Stimulated activated CD4-positive, alpha-beta T cell treated with anti-CD3 and anti-CD28 coated beads, Interleukin-4, amount 100 ng/mL, for 24 hours (primary cell): ENCODE measurements at regions not wholly inside any gene's neighbourhood (a gene's known extent, or its start where the extent isn't known, plus 50 kb on each side); places are given as distances from the start of the nearest gene placed in this dataset.
"Not testable (repeated sequence)": the region's sequence is repeated elsewhere in the genome, so short reads cannot be mapped to it uniquely, and the experiment has no call there.

ENCODE experiments used
- DNase-seq: peaks from one replicate; pipeline ENCODE4 v3.0.0-alpha.2; 2020

DNA sequence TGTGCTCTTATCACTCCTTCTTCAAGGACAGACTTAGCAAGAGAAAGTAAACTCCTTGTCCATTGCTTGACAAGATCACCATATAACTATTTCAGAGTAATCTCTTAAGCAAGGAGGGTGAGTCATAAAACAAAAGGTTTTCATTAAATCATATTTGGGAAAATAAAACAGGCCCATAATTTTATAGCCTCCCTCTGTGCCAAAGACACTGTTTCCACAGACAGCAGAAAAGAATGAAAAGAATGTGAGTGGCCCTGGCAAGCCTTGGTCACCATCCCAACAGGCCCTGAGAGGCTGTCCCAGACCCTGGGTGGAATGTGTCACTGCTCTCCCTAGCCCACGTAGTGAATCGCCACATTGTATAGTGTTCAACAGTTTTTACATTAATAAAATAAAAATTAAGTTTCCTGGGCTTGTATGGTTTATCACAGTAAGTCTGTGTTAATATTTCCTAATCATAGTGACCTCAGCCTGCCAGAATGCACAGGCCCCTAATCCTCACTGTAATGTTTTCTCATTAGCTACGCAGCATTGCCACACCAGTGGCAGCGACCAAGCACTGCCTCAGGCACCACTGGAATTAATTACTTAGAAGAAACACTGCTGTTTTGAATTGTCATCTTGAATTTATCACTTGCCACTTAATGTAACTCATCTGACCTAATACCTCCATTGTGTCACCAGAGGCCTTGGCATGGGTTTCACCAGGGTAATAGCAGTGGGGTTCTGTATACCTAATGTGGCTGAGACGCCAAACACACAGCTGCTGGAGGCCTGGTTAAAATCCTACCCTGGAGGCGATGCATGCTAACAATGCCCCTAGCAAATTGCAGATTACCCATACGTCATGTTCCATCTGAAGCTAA, 401.9 kb downstream of the LNPK start:
- DNase-seq, result no peak

DNA sequence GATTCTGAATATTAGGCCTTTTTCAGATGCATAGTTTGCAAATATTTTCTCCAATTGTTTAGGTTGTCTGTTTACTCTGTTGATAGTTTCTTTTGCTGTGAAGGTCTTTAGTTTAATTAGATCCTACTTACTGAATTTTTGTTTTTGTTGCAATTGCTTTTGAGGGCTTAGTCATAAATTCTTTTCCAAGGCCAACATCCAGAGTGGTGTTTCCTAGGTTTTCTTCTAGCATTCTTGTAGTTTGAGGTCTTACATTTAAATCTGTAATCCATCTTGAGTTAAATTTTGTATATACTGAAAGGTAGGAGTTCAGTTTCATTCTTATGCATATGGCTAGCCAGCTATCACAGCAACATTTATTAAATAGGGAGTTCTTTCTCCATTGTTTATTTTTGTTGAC, 404.8 kb downstream of the LNPK start:
- DNase-seq, result no peak

DNA sequence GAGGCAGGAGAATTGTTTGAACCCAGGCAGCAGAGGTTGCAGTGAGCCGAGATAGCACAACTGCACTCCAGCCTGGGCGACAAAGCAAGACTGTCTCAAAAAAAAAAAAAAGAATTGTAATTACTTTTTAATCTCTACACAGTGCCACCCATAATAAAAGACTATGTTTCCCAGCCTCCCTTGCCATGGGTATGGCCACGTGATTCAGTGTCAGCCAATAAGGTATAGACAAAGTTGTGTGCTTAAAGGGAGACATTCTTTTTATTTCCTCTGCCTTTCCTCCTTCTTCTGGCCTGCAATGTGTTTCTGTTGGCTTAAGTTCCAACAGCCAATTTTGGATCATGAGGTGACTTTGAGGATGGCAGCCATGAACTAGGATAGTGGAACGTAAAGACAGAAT, 406.9 kb downstream of the LNPK start:
- DNase-seq, result no peak

DNA sequence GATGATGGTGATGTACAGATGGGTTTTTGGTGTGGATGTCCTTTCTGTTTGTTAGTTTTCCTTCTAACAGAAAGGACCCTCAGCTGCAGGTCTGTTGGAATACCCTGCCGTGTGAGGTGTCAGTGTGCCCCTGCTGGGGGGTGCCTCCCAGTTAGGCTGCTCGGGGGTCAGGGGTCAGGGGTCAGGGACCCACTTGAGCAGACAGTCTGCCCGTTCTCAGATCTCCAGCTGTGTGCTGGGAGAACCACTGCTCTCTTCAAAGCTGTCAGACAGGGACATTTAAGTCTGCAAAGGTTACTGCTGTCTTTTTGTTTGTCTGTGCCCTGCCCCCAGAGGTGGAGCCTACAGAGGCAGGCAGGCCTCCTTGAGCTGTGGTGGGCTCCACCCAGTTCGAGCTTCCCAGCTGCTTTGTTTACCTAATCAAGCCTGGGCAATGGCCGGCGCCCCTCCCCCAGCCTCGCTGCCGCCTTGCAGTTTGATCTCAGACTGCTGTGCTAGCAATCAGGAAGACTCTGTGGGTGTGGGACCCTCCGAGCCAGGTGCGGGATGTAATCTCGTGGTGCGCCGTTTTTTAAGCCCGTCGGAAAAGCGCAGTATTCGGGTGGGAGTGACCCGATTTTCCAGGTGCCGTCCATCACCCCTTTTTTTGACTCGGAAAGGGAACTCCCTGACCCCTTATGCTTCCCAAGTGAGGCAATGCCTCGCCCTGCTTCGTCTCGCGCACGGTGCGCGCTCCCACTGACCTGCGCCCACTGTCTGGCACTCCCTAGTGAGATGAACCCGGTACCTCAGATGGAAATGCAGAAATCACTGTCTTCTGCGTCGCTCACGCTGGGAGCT, 408.2 kb downstream of the LNPK start:
- not testable (repeated sequence) for DNase-seq

DNA sequence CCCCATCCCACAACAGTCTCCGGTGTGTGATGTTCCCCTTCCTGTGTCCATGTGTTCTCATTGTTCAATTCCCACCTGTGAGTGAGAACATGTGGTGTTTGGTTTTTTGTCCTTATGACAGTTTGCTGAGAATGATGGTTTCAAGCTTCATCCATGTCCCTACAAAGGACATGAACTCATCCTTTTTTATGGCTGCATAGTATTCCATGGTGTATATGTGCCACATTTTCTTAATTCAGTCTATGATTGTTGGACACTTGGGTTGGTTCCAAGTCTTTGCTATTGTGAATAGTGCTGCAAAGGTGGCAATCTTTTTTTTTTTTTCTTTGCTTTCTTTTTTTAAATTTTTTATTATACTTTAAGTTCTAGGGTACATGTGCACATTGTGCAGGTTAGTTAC, 406.7 kb upstream of the ATP5MC3 start:
- DNase-seq, result not testable (repeated sequence)

DNA sequence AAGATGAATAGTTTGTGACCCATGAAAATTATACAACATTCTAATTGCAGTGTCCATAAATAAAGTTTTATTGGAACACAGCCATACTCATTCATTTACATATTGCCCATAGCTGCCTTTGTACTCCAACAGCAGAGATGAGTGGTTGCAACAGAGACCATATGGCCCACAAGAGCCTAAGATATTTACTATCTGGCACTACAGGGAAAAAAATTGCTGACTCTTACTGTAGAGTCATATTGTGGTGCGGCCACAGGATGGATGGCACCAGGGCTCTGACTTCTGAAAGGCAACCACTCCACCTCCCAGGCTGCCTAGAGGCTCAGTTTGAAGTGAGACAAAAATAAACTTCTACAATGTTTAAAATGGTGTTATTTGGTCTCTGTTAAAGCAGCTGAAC, 404.0 kb upstream of the ATP5MC3 start:
- no peak for DNase-seq

DNA sequence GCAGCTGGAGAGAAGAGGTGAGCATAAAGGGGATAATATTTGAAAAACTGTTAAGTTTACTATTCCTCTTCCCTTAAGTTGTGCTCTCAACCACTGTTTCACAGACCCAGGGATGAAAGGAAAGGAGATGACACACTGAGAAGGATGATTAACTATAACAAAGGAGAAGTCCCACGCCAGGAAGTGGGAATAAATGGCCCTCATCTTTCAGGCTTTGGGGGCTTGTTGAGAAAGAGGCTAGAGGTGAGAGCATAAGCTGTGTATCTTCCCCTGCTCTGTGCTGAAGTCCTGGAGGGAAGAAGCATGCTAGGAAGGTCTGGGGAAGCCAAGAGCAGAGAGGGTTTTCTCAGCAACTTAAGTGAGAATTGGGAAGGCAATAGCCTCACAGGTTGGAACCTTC, 399.1 kb upstream of the ATP5MC3 start:
- no peak for DNase-seq

DNA sequence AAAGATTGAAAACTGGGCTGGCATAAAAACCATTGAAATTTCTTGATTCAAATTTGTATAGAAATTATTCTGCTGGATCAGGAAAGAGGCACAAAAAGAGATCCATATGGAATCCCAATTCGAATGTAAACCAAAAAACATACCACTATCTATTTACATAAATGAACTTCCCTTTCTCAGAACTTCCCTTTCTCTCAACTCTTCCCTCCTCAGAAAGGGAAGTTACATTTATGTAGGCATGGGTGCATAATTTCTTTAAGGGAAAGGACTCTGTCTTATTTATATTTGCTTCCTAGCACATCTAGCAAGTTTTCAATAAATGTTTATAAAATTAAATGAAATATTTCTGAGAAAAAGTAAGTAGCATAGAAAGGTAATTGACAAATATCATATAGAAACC, 398.1 kb upstream of the ATP5MC3 start:
- DNase-seq, result no peak

DNA sequence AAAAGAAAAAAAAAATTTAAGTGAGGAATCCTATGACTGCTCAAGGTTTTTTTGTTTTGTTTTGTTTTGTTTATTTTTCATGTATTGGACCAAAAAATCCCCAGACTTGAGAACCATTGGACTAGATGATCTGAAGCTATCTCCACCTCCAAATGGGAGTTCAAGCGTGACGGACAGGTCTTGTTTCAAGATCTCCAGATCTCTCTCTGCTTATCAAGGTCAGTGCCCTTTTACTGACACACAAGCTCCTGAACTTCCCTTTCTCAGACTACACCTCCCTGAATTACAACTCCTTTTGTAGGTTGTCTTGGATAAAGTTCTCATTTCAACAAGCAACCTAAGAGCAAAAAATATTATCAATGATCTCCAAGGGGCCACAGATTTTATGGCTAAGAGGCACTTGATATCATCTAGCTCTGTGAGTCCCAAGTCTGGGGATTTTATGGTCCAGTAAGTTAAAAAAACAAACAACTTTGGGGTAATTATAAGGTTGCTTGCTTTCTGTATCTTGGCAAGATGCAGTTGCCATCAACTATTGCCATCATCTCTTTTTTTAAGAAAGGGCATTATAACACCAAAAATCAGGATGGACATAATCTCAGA, 396.0 kb upstream of the ATP5MC3 start:
- DNase-seq, result no peak

DNA sequence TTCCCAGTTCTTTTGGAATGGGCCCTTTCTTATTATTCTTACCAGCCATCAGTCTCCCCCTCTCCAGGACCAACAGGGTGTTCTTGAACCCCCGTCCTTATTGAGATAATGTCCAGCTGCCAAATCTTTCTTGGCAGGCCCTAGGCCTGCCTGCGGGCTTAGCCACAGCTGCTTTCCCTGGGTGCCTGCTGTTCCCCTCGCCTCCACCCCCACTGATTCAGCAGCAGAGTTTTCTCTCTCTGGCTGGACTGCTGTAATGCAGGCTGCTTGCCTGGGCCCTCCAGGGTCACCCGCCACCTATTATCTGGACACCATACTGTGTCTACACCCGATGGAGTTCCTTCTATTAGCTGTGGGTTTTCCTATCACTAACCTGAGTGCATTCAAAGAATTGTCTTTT, 395.4 kb upstream of the ATP5MC3 start:
- no peak for DNase-seq

DNA sequence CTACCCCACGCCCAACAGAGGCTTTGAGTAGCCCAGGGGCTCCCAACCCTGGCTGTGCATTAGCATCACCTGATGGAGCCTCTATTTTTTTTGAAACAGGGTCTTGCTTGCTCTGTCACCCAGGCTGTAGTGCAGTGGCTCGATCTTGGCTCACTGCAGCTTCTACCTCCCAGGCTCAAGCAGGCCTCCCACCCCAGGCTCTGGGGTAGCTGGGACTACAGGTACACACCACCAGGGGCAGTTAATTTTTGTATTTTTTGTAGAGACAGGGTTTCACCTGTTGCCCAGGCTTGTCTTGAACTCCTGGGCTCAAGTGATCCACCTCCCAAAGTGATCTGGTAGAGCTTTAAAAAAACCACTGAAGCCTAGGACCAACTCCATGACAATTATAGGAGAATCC, 394.8 kb upstream of the ATP5MC3 start:
- DNase-seq, result no peak

DNA sequence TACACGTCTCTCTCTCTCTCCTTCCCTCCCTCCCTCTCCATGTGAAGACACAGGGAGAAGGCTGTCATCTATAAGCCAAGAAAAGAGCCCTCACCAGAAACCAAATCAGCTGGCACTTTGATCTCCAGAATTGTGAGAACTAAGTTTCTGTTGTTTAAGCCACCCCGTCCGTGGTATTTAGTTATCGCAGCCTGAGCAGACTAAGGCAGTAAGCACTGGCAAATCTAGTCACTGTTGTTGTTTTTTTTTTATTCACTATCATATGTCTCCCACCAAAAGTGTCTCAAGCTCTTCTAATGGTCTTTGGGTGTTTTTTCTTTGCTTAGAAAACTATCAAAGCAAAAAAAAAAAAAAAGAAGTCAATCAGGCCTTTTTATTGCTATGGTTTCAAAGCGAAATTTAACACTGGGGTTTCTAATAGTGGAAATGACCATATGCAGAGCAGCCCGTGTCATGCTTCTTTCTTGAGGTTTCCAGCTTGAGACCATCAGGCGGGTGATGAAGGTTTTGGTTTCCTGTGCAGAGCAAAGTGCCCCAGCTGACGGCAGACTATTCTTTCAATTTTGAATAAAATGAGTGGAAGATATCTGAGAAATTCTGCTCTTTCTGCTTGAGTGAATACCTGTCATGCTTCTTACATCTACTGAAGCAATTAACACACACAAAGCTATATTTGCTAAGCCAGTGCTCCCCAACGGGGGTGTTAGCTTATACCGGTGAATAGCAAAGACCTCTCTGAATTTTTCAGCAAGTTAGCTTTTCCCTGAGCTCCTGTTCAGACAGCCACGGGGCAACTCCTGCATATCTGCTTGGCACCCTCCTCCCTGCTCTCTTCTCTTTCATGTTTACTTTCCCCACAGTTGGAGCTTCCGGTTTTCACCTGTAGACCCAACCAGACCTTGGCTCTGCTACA, 394.1 kb upstream of the ATP5MC3 start:
- DNase-seq, result no peak

DNA sequence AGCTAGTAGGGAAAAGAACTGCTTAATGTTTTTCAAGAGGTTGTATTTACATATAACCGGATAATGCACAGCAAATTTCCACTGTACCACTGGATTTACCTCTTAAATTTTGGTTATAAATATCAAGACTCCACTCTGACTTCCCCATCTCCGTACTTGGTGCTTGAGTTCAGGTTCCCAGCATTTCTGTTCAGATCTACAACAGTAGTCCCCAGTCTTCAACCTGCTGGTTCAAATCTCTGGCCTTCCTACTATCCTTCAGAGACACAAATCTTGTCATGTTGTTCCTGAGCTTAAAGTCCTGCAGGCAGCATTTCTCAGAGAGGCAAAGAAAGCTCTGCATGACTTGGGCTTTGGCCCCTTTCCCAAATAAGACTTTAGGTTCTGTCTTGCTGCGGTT, 392.6 kb upstream of the ATP5MC3 start:
- no peak for DNase-seq

DNA sequence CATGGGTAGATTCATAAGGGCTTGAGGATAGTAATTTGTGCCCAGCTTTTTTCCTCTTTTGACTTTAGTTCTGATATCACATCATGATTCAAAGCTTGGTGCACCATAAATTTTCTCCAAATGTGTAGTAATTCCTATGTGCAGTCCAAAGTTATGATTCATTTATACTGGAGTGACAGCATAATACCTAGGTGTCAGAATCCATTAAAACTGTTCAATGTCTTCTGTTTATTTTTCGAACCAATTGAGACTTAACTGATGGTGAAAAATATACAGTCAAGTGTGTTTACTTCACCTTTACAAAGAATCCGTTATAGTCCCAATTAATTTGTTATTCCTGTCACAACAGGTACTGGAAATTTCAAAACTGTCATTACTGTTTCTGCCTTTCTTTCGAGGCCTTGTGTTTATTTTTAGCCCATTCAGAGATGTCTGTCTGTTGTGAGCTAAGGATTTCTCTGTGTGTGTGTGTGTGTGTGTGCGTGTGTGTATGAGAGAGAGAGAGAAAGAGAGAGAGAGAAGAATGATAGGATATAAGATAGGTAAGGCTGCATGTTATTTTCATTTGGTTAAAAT, 389.7 kb upstream of the ATP5MC3 start:
- DNase-seq, result no peak

DNA sequence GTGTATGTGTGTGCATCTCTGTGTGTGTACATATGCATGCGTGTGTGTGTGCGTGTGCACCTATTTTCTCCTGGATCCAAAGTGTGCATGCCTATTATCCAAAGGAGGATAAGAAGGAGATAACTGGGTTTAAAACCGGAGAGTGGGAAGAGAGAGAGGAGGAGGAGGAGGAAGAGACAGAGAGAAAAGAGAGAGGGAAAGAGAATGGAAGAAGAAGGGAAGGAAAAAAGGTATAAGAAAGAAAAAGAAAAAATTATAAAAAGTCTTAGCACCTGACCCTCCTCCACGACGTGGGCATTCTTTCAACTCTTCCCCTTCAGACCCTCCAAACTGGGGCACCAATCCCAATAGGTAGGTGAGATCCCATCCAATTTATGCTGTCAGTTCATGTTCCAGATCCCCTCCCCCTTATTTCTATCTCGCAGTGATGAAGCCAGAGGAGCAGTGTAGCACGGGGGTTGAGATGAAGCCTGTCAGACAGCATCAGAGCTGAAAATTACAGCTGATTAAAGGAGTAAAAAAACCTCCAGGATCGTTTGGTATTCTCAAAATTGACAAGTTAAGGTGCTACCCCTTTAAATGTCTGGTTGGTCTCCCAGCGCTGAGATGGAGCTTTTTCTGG, 386.7 kb upstream of the ATP5MC3 start:
- no peak for DNase-seq

DNA sequence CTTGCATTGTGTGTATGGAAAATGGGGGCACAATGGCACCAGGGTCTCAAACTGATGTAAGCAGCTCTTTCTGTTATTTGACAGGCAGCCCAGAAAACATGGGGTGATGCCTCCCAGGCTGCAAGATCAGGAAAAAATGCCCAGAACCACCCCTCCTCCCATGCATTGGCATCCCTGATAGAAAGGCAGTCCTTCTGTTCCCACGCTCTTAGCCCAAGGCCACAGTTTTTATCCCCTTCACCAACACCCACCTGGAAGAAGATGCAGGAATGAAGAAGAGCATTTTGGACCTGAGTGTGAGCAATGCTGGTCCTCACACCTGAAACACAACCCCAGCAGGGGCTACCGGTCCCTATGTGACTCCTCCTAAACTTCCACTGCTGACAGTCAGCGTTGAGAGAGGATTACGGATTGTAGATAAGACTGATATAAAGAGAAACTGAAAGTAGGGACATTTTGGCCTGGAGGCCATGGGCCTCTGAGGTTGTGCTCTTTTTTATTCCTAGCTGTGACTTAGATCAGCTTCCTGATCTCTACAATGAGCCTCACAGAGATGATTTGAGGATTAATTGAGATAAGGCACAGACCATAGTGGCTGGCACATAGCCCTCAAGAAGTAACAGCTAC, 386.0 kb upstream of the ATP5MC3 start:
- no peak for DNase-seq

DNA sequence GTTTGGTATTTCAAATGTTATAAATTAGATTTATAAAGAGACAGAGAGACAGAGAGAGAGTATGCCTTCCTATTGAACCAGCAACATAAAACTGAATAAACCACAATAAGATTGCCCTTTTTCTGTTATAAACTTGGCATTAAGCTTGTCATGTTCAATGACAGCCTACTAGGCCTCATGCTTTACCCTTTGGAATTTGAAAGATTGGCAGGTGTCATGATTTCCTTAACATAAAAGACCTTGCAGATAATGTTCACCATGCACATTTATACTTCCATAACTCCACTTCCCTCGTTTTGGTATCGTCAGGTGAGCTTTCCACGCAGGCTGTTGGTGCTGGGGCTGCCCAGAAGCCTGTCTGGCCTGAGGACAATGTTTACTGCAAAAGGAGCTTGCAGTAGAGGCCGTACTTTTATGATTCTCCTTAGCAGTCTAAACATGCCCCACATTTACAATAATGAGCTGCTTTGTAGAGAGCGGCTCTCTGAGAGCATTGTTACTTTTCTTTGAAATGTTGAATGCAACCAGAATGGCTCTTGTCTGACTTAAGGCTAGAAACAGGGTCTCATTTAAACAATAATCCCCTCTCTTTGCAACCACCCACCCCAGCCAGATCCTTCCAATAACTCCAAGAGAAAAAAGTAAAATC, 379.1 kb upstream of the ATP5MC3 start:
- no peak for DNase-seq

DNA sequence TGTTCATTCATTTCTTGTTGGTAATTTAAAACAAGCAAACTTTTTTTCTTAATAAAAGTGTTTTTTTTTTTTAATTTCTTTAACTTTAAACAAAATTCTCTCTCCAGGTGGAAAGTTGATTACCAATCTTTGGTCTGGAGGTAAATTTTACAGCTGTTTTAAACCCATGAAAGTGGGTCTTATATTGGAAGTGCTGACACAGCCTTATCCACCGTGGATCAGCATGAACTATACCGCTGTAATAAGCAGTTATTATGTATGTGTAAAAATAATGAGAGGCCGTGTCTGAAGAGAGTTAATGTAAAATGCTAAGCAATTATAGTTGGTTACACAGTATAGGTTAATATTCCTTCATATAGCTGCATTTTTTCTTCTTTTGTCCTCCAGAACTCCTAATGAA, 378.1 kb upstream of the ATP5MC3 start:
- no peak for DNase-seq

DNA sequence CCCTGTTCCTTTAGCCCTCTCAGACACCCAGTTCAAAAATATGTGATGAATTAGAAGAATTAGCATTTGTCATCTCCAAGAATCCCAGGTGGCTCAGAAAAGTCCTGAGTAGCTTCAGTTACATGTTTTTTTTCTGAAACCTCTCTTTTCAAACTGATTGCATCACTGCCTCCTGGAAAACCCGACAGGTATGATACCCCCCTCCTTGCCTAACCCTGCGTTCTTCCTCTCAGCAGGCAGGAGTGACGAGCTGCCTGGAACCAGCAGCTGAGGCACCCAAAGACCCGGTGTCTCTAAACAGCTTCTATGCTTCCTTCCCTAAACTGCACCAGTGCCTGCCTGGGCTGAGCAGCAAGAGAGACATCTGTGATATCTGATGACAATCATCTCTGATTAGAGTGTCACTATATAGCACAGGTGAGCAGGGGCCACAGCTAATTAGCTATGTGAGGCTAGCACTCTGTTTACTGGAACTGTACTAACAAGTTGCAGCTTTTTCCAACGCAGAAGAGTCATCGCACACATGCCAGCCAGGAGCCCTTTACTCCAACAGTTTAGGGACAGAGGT, 376.4 kb upstream of the ATP5MC3 start:
- no peak for DNase-seq

DNA sequence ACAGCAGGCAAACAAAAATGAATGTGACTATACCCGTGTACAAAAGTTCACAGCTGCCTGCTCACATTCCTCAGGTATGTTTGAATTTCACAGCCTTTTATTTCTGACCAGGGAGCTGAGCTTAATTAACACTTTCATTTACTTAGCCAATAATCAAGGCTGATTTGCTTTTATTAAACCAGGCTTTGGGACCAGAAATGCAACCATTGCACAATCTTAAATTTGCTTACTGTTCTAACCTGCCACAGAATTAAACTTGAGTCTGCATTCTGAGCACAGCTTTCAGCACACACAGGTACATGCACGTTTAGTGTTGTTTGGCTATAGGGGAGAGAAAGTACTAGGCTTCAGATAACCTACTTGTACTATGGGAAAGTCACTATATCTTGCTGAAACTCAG, 372.4 kb upstream of the ATP5MC3 start:
- DNase-seq, result no peak

DNA sequence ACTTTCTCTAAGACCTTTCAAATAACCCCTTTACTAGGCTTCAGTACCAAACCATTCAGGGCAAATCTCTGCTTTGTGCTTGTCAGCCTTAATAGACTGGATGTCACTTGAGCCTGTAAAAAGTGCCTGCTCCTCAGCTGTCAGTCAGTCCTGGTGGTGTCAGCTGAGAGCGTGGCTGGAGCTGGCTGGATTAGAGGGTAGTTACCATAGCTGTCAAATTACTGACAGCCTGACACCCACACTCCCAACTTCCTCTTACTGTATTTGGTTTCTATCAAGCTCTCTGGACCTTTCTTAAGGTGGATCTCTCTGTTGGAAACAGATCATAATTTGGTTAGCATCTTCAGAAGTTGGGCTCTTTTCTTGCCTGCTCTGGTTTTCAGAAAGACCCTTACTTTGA, 371.4 kb upstream of the ATP5MC3 start:
- no peak for DNase-seq
